ENCODE measurements at regions not wholly inside any gene's neighbourhood (a gene's known extent, or its start where the extent isn't known, plus 50 kb on each side); places are given as distances from the start of the nearest gene placed in this dataset.

- DNase-seq (ENCODE audit: low read depth) = no peak
Measured at GRCh38 chr4:157509341-157509740, 288.8 kb downstream of the GRIA2 start.

- DNase-seq (ENCODE audit: low read depth) = no peak
Measured at GRCh38 chr4:157502656-157503055, 282.1 kb downstream of the GRIA2 start.

- no peak for DNase-seq (ENCODE audit: low read depth)
Measured at GRCh38 chr4:157459785-157460184, 239.3 kb downstream of the GRIA2 start.

GRCh38 chr4:157447195-157447594 is 226.7 kb downstream of the GRIA2 start:
- no peak for DNase-seq (ENCODE audit: low read depth)

GRCh38 chr4:157444014-157444413 is 223.5 kb downstream of the GRIA2 start:
- no peak for DNase-seq (ENCODE audit: low read depth)

GRCh38 chr4:157443537-157443936 is 223.0 kb downstream of the GRIA2 start:
- DNase-seq (ENCODE audit: low read depth) = no peak

- DNase-seq (ENCODE audit: low read depth) = no peak
Measured at GRCh38 chr4:157425897-157426296, 205.4 kb downstream of the GRIA2 start.

GRCh38 chr4:157423526-157424020 is 203.0 kb downstream of the GRIA2 start:
- no peak for DNase-seq (ENCODE audit: low read depth)

GRCh38 chr4:157421365-157421764 is 200.8 kb downstream of the GRIA2 start:
- no peak for DNase-seq (ENCODE audit: low read depth)
